Testis (tissue), 2 donors: ENCODE measurements at regions not wholly inside any gene's neighbourhood (a gene's known extent, or its start where the extent isn't known, plus 50 kb on each side); places are given as distances from the start of the nearest gene placed in this dataset.

Source experiments
- DNase-seq: peaks from one replicate; pipeline ENCODE4 v3.0.0-alpha.2; 2019
- H3K27ac ChIP-seq, 2 donors: fragments of 200-600 bp; sonication (generic); one replicate each; pipeline ENCODE4 v1.5.1; 2019
- H3K27me3 ChIP-seq: fragments of 200-600 bp; sonication (generic); one replicate; pipeline ENCODE4 v1.5.1; 2019
- H3K36me3 ChIP-seq: fragments of 200-600 bp; sonication (generic); one replicate; pipeline ENCODE4 v1.5.1; 2017; ENCODE audit warnings: low read depth; ENCODE audit errors: missing control alignments
- H3K4me1 ChIP-seq: fragments of 200-600 bp; sonication (generic); one replicate; pipeline ENCODE4 v1.5.1; 2019
- H3K4me3 ChIP-seq, 2 donors: fragments of 200-600 bp; sonication (generic); one replicate each; pipeline ENCODE4 v1.5.1; 2017 to 2019
- H3K9me3 ChIP-seq: fragments of 200-600 bp; sonication (generic); one replicate; pipeline ENCODE4 v1.5.1; 2017
- CTCF ChIP-seq, 3 experiments: fragments of 450-650 bp in 2 of 3; fragments of 200-600 bp in 1 of 3; sonication (generic) in 1 of 3; IDR thresholded peaks; one replicate each; pipeline ENCODE4 v1.5.1; 2016 to 2019; ENCODE audit warnings: antibody characterized with exemption in 3 of 3, mild to moderate bottlenecking in 2 of 3, moderate library complexity in 1 of 3
- POLR2A ChIP-seq: fragments of 450-650 bp; IDR thresholded peaks from one replicate; pipeline ENCODE4 v1.6.1; 2017; ENCODE audit warnings: antibody characterized with exemption, mild to moderate bottlenecking, moderate library complexity
- WGBS, 2 donors: methylation state at CpG; one replicate each; pipeline ENCODE4 v1.1.5; 2018; 5-methylcytosine and 5-hydroxymethylcytosine counted together
- intact Hi-C: fragments of 100-400 bp; cut with DNase I; formaldehyde crosslinking; loops from one replicate; pipeline ENCODE4 v1.15.1; 2023; ENCODE audit warnings: low total_unique reads

- Histone ChIP-seq H3K4me1 (peaks cover 3% of the 10 kb centered on the region), H3K9me3 (no peaks in the 10 kb centered on the region), H3K4me3 (no peak overlapping the region), H3K36me3 (no peaks in the 10 kb centered on the region), H3K27me3 (no peaks in the 10 kb centered on the region), H3K27ac (no peak overlapping the region)
- DNase-seq: no peak
- TF ChIP-seq POLR2A: no peak
- no peak for TF ChIP-seq CTCF (IDR thresholded peaks at IDR 0.05)
- WGBS, 2 donors: 77 to 80% methylated on average over 7 of the region's 7 CpGs
- intact Hi-C loops: no loop called here
These were observed 346.6 kb downstream of the RPS6KC1 start for GRCh38 chr1:213397638-213398037.

- intact Hi-C loops: no loop called here
- Histone ChIP-seq H3K4me3 (no peak overlapping the region), H3K27me3 (no peaks in the 10 kb centered on the region), H3K9me3 (no peaks in the 10 kb centered on the region), H3K36me3 (no peaks in the 10 kb centered on the region), H3K4me1 (peaks cover 3% of the 10 kb centered on the region), H3K27ac (no peak overlapping the region)
- no peak for DNase-seq
- TF ChIP-seq POLR2A (no peak), CTCF (IDR thresholded peaks at IDR 0.05) (no peak)
- 55 to 75% methylated on average over 10 of the region's 10 CpGs for WGBS, 2 donors
These were observed 348.7 kb downstream of the RPS6KC1 start for GRCh38 chr1:213399695-213400094.

GRCh38 chr1:213409208-213409631 is 358.2 kb downstream of the RPS6KC1 start:
- no peak for TF ChIP-seq CTCF (IDR thresholded peaks at IDR 0.05)
- TF ChIP-seq POLR2A: no peak
- H3K9me3 ChIP-seq: no peaks in the 10 kb centered on the region
- H3K4me3 ChIP-seq: no peak overlapping the region
- no peaks in the 10 kb centered on the region for H3K4me1 ChIP-seq
- no peaks in the 10 kb centered on the region for H3K36me3 ChIP-seq
- 78 to 81% methylated on average over 5 of the region's 5 CpGs for WGBS, 2 donors
- intact Hi-C loops: no loop called here
- H3K27ac ChIP-seq: no peak overlapping the region
- DNase-seq: no peak
- no peaks in the 10 kb centered on the region for H3K27me3 ChIP-seq

GRCh38 chr1:213409971-213410370 is 358.9 kb downstream of the RPS6KC1 start:
- intact Hi-C loops: no loop called here
- H3K36me3 ChIP-seq: no peaks in the 10 kb centered on the region
- no peak overlapping the region for H3K27ac ChIP-seq
- H3K4me3 ChIP-seq: no peak overlapping the region
- H3K9me3 ChIP-seq: no peaks in the 10 kb centered on the region
- TF ChIP-seq POLR2A (no peak), CTCF (IDR thresholded peaks at IDR 0.05) (no peak)
- H3K4me1 ChIP-seq: no peaks in the 10 kb centered on the region
- WGBS, 2 donors: 88 to 90% methylated on average over 2 of the region's 2 CpGs
- no peaks in the 10 kb centered on the region for H3K27me3 ChIP-seq
- no peak for DNase-seq

- intact Hi-C loops: no loop called here
- no peaks in the 10 kb centered on the region for H3K9me3 ChIP-seq
- no peaks in the 10 kb centered on the region for H3K36me3 ChIP-seq
- no peak overlapping the region for H3K27ac ChIP-seq
- no peak for TF ChIP-seq POLR2A
- no peak for TF ChIP-seq CTCF (IDR thresholded peaks at IDR 0.05)
- H3K4me3 ChIP-seq: no peak overlapping the region
- no peaks in the 10 kb centered on the region for H3K27me3 ChIP-seq
- H3K4me1 ChIP-seq: no peaks in the 10 kb centered on the region
- no peak for DNase-seq
- 90 to 95% methylated on average over 1 of the region's 1 CpG for WGBS, 2 donors
These were observed 363.3 kb downstream of the RPS6KC1 start for GRCh38 chr1:213414346-213414745.
